GM23248 (cell line): ENCODE measurements at regions not wholly inside any gene's neighbourhood (a gene's known extent, or its start where the extent isn't known, plus 50 kb on each side); places are given as distances from the start of the nearest gene placed in this dataset.

Experiments
- EZH2 ChIP-seq: fragments of 200-600 bp; sonication (generic); IDR thresholded peaks from 2 replicates; pipeline ENCODE4 v1.6.1; 2018; ENCODE audit warnings: antibody characterized with exemption, mild to moderate bottlenecking; ENCODE audit not compliant: insufficient read depth, poor library complexity, severe bottlenecking
- EZH2phosphoT487 ChIP-seq: fragments of 200-600 bp; sonication (generic); IDR thresholded peaks from 2 replicates; pipeline ENCODE4 v1.6.1; 2018; ENCODE audit warnings: antibody characterized with exemption, moderate library complexity, mild to moderate bottlenecking, low read depth; ENCODE audit not compliant: insufficient read depth

- no peak for TF ChIP-seq EZH2
- TF ChIP-seq EZH2phosphoT487, result no peak
Observed at GRCh38 chr20:62561182-62561581, 81.1 kb upstream of the SLCO4A1 start.
